ENCODE measurements at regions not wholly inside any gene's neighbourhood (a gene's known extent, or its start where the extent isn't known, plus 50 kb on each side); places are given as distances from the start of the nearest gene placed in this dataset.

- TF ChIP-seq CTCF (IDR thresholded peaks at IDR 0.05): no peak
- TF ChIP-seq POLR2A (IDR thresholded peaks at IDR 0.05): no peak
Measured at GRCh38 chr12:67155863-67156262, 113.3 kb upstream of the CAND1 start.

Measured in testis (tissue), 2 donors.